ENCODE measurements at regions not wholly inside any gene's neighbourhood (a gene's known extent, or its start where the extent isn't known, plus 50 kb on each side); places are given as distances from the start of the nearest gene placed in this dataset.

DNA sequence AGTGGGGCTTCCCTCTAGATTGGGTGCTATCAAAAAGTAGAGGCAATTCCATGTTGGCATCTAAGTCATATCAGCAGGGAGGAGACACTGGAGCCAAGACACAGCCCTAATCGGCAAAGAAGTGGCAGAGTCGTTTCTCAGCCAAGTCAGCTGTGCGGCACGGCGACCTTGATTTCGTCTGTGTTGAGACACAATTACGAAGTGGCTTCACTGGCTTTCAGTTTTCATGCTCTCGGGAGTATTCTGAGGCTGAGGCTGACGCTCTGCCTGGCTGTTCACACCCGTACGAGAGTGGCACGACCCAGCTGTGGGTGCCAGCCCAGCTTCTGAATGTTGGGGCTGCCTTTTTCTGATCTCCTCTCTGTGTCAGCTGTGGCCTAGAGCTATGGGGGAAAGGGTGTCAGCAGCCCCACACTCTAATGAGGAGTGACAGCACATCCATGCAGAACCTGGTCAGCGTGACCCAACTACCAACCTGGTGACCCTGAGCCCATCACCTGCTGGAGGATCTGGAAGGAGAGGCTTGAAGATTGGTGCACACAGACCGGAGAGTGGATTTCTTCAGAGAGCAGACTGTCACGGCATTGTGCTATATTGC, 105.7 kb upstream of the TMEM45B start:
- TF ChIP-seq CTCF (IDR thresholded peaks at IDR 0.05; ENCODE audit: extremely low read depth in 1 of 2, insufficient read depth in 1 of 2, low read depth in 1 of 2, low read length in 2 of 2) (no peak), EZH2 (IDR thresholded peaks at IDR 0.05; ENCODE audit: borderline replicate concordance, low read depth, low read length, severe bottlenecking) (no peak), POLR2AphosphoS5 (IDR thresholded peaks at IDR 0.05; ENCODE audit: insufficient read depth, low read depth, low read length) (no peak)
- TF ChIP-seq, protein P1, sequence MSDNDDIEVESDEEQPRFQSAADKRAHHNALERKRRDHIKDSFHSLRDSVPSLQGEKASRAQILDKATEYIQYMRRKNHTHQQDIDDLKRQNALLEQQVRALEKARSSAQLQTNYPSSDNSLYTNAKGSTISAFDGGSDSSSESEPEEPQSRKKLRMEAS (IDR thresholded peaks at IDR 0.05; ENCODE audit: insufficient read depth, insufficient read length) = no peak

Data from endothelial cell of umbilical vein (primary cell).